Suprapubic skin (tissue), 4 donors: ENCODE measurements at regions not wholly inside any gene's neighbourhood (a gene's known extent, or its start where the extent isn't known, plus 50 kb on each side); places are given as distances from the start of the nearest gene placed in this dataset.

Experiments
- EP300 ChIP-seq: sonication (generic); formaldehyde crosslinking; IDR thresholded peaks from one replicate; pipeline ENCODE4 v1.6.1; 2017; ENCODE audit warnings: antibody characterized with exemption
- POLR2A ChIP-seq, 2 donors: fragments of 450-650 bp; IDR thresholded peaks; one replicate each; pipeline ENCODE4 v1.6.1; 2017; ENCODE audit warnings: antibody characterized with exemption in 2 of 2, mild to moderate bottlenecking in 2 of 2, moderate library complexity in 2 of 2
- POLR2AphosphoS5 ChIP-seq, 3 donors: sonication (generic); formaldehyde crosslinking; IDR thresholded peaks; one replicate each; pipeline ENCODE4 v1.6.1; 2017; ENCODE audit warnings: antibody characterized with exemption in 3 of 3
- TF ChIP-seq, protein P1 (sequence below), 2 donors: fragments of 200-600 bp in 1 of 2; fragments of 450-650 bp in 1 of 2; sonication (generic) in 1 of 2; IDR thresholded peaks; one replicate each; pipeline ENCODE4 v1.5.1; 2016 to 2019; ENCODE audit warnings: antibody characterized with exemption in 2 of 2, mild to moderate bottlenecking in 1 of 2, moderate library complexity in 1 of 2

- TF ChIP-seq POLR2A (IDR thresholded peaks at IDR 0.05): no peak
- TF ChIP-seq, protein P1, sequence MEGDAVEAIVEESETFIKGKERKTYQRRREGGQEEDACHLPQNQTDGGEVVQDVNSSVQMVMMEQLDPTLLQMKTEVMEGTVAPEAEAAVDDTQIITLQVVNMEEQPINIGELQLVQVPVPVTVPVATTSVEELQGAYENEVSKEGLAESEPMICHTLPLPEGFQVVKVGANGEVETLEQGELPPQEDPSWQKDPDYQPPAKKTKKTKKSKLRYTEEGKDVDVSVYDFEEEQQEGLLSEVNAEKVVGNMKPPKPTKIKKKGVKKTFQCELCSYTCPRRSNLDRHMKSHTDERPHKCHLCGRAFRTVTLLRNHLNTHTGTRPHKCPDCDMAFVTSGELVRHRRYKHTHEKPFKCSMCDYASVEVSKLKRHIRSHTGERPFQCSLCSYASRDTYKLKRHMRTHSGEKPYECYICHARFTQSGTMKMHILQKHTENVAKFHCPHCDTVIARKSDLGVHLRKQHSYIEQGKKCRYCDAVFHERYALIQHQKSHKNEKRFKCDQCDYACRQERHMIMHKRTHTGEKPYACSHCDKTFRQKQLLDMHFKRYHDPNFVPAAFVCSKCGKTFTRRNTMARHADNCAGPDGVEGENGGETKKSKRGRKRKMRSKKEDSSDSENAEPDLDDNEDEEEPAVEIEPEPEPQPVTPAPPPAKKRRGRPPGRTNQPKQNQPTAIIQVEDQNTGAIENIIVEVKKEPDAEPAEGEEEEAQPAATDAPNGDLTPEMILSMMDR (IDR thresholded peaks at IDR 0.05): no peak
- no peak for TF ChIP-seq POLR2AphosphoS5 (IDR thresholded peaks at IDR 0.05)
- no peak for TF ChIP-seq EP300
Observed at GRCh38 chr3:26259176-26259575, 363.4 kb upstream of the LRRC3B start.
